ENCODE measurements at regions not wholly inside any gene's neighbourhood (a gene's known extent, or its start where the extent isn't known, plus 50 kb on each side); places are given as distances from the start of the nearest gene placed in this dataset.
A peak's percentile ranks its signal among the peaks of the same experiment; 100 is the strongest.
"Not testable (repeated sequence)": the region's sequence is repeated elsewhere in the genome, so short reads cannot be mapped to it uniquely, and the experiment has no call there.

GRCh38 chr7:106752367-106752766 lies 91.4 kb upstream of the CCDC71L start:
- H3K4me1 Mint-ChIP-seq: no peaks in the 10 kb centered on the region
- no peak overlapping the region for H3K4me3 Mint-ChIP-seq
- H3K36me3 Mint-ChIP-seq: peaks cover 0 to 22% (median 0%) of the 10 kb centered on the region in 3 donors
- Histone ChIP-seq H3K36me3 (ENCODE audit: insufficient read depth, low read length) (no peaks in the 10 kb centered on the region), H3K27ac (ENCODE audit: low read depth, low read length) (no peak overlapping the region), H3K4me1 (ENCODE audit: insufficient read depth, low read length) (no peaks in the 10 kb centered on the region), H3K27me3 (ENCODE audit: insufficient read depth, low read length, poor library complexity, severe bottlenecking) (no peaks in the 10 kb centered on the region), H3K9me3 (ENCODE audit: low read length) (no peaks in the 10 kb centered on the region), H3K4me3 (ENCODE audit: low read length) (no peak overlapping the region)
- CTCF ChIA-PET: no interaction called here
- H3K27me3 Mint-ChIP-seq: peaks cover 4 to 15% of the 10 kb centered on the region in 2 donors
- no peak for DNase-seq
- peaks cover 0 to 13% (median 7%) of the 10 kb centered on the region in 5 donors for H3K9me3 Mint-ChIP-seq
- H3K27ac Mint-ChIP-seq: no peak overlapping the region
- POLR2A ChIA-PET: no interaction called here

- POLR2A ChIA-PET; H3K27ac ChIP-seq (ENCODE audit: low read depth, low read length); H3K9me3 ChIP-seq (ENCODE audit: low read length); H3K27me3 Mint-ChIP-seq; DNase-seq; H3K36me3 ChIP-seq (ENCODE audit: insufficient read depth, low read length); H3K27me3 ChIP-seq (ENCODE audit: insufficient read depth, low read length, poor library complexity, severe bottlenecking); CTCF ChIA-PET; H3K4me1 ChIP-seq (ENCODE audit: insufficient read depth, low read length); H3K4me3 ChIP-seq (ENCODE audit: low read length); H3K4me1 Mint-ChIP-seq; H3K4me3 Mint-ChIP-seq; H3K27ac Mint-ChIP-seq: not testable (repeated sequence)
- H3K36me3 Mint-ChIP-seq: peaks cover 0 to 22% (median 2%) of the 10 kb centered on the region in 3 donors
- H3K9me3 Mint-ChIP-seq: peaks cover 0 to 13% (median 7%) of the 10 kb centered on the region in 5 donors
Measured at GRCh38 chr7:106755024-106755423, 94.1 kb upstream of the CCDC71L start.

- POLR2A ChIA-PET: no interaction called here
- H3K27me3 Mint-ChIP-seq: peaks cover 3 to 4% of the 10 kb centered on the region in 2 donors
Measured at GRCh38 chr7:106755641-106756040, 94.7 kb upstream of the CCDC71L start.

GRCh38 chr7:106756071-106756470 lies 95.1 kb upstream of the CCDC71L start:
- Mint-ChIP-seq H3K4me1 (no peaks in the 10 kb centered on the region), H3K9me3 (peaks cover 0 to 13% (median 7%) of the 10 kb centered on the region in 5 donors), H3K27me3 (peaks cover 3 to 4% of the 10 kb centered on the region in 2 donors), H3K4me3 (no peak overlapping the region), H3K36me3 (peaks cover 0 to 22% (median 2%) of the 10 kb centered on the region in 3 donors), H3K27ac (no peak overlapping the region)
- CTCF ChIA-PET: interaction anchor here (0.9 kb wide), 1 partner anchor 10 kb away, joined by 3 read pairs; no protein-coding TSS in a partner anchor
- Histone ChIP-seq H3K36me3 (ENCODE audit: insufficient read depth, low read length) (no peaks in the 10 kb centered on the region), H3K4me3 (ENCODE audit: low read length) (no peak overlapping the region), H3K27me3 (ENCODE audit: insufficient read depth, low read length, poor library complexity, severe bottlenecking) (no peaks in the 10 kb centered on the region), H3K27ac (ENCODE audit: low read depth, low read length) (no peak overlapping the region), H3K4me1 (ENCODE audit: insufficient read depth, low read length) (no peaks in the 10 kb centered on the region), H3K9me3 (ENCODE audit: low read length) (no peaks in the 10 kb centered on the region)
- POLR2A ChIA-PET: no interaction called here
- DNase-seq: no peak

More at GRCh38 chr7:106755641-106756040, 94.7 kb upstream of the CCDC71L start:
- H3K4me3 ChIP-seq (ENCODE audit: low read length): no peak overlapping the region
- H3K27ac ChIP-seq (ENCODE audit: low read depth, low read length): no peak overlapping the region
- Mint-ChIP-seq H3K9me3 (peaks cover 0 to 13% (median 7%) of the 10 kb centered on the region in 5 donors), H3K4me3 (no peak overlapping the region), H3K36me3 (peaks cover 0 to 22% (median 2%) of the 10 kb centered on the region in 3 donors), H3K4me1 (no peaks in the 10 kb centered on the region), H3K27ac (no peak overlapping the region)
- no peaks in the 10 kb centered on the region for H3K4me1 ChIP-seq (ENCODE audit: insufficient read depth, low read length)
- no peaks in the 10 kb centered on the region for H3K27me3 ChIP-seq (ENCODE audit: insufficient read depth, low read length, poor library complexity, severe bottlenecking)
- no peaks in the 10 kb centered on the region for H3K9me3 ChIP-seq (ENCODE audit: low read length)
- no peak for DNase-seq
- CTCF ChIA-PET: interaction anchor here (0.9 kb wide), 1 partner anchor 11 kb away, joined by 3 read pairs; no protein-coding TSS in a partner anchor
- no peaks in the 10 kb centered on the region for H3K36me3 ChIP-seq (ENCODE audit: insufficient read depth, low read length)

- H3K27me3 Mint-ChIP-seq: peaks cover 3 to 4% of the 10 kb centered on the region in 2 donors
- no peaks in the 10 kb centered on the region for H3K4me1 Mint-ChIP-seq
- CTCF ChIA-PET: interaction anchor here (1.2 kb wide), 1 partner anchor 36 kb away, joined by 3 read pairs; no protein-coding TSS in a partner anchor
- H3K36me3 ChIP-seq (ENCODE audit: insufficient read depth, low read length): no peaks in the 10 kb centered on the region
- H3K27ac ChIP-seq (ENCODE audit: low read depth, low read length): no peak overlapping the region
- H3K27ac Mint-ChIP-seq: peak overlapping the region in 1 of 8 donors; percentile 35
- no peaks in the 10 kb centered on the region for H3K27me3 ChIP-seq (ENCODE audit: insufficient read depth, low read length, poor library complexity, severe bottlenecking)
- no peak overlapping the region for H3K4me3 ChIP-seq (ENCODE audit: low read length)
- no peaks in the 10 kb centered on the region for H3K9me3 ChIP-seq (ENCODE audit: low read length)
- no peak for DNase-seq
- POLR2A ChIA-PET: no interaction called here
- H3K4me3 Mint-ChIP-seq: peak overlapping the region in 1 of 7 donors; percentile 59
- H3K9me3 Mint-ChIP-seq: peaks cover 0 to 13% (median 7%) of the 10 kb centered on the region in 5 donors
- H3K4me1 ChIP-seq (ENCODE audit: insufficient read depth, low read length): no peaks in the 10 kb centered on the region
- H3K36me3 Mint-ChIP-seq: peaks cover 0 to 22% (median 2%) of the 10 kb centered on the region in 3 donors
Measured at GRCh38 chr7:106756884-106757283, 95.9 kb upstream of the CCDC71L start.

- H3K4me3 ChIP-seq (ENCODE audit: low read length): no peak overlapping the region
- Mint-ChIP-seq H3K9me3 (peaks cover 0 to 13% (median 7%) of the 10 kb centered on the region in 5 donors), H3K4me1 (no peaks in the 10 kb centered on the region), H3K27me3 (peaks cover 0 to 4% of the 10 kb centered on the region in 2 donors), H3K4me3 (no peak overlapping the region), H3K36me3 (peaks cover 0 to 22% (median 2%) of the 10 kb centered on the region in 3 donors), H3K27ac (no peak overlapping the region)
- H3K9me3 ChIP-seq (ENCODE audit: low read length): no peaks in the 10 kb centered on the region
- H3K27me3 ChIP-seq (ENCODE audit: insufficient read depth, low read length, poor library complexity, severe bottlenecking): no peaks in the 10 kb centered on the region
- ChIA-PET CTCF (no interaction called here), POLR2A (no interaction called here)
- DNase-seq: no peak
- no peaks in the 10 kb centered on the region for H3K4me1 ChIP-seq (ENCODE audit: insufficient read depth, low read length)
- no peaks in the 10 kb centered on the region for H3K36me3 ChIP-seq (ENCODE audit: insufficient read depth, low read length)
- H3K27ac ChIP-seq (ENCODE audit: low read depth, low read length): no peak overlapping the region
Measured at GRCh38 chr7:106757846-106758245, 96.9 kb upstream of the CCDC71L start.

GRCh38 chr7:106762845-106763244 lies 101.9 kb upstream of the CCDC71L start:
- H3K4me1 Mint-ChIP-seq: peaks cover 8 to 16% (median 16%) of the 10 kb centered on the region in 3 donors
- POLR2A ChIA-PET; H3K36me3 ChIP-seq (ENCODE audit: insufficient read depth, low read length); H3K27me3 ChIP-seq (ENCODE audit: insufficient read depth, low read length, poor library complexity, severe bottlenecking); H3K4me1 ChIP-seq (ENCODE audit: insufficient read depth, low read length); H3K27ac Mint-ChIP-seq; H3K9me3 ChIP-seq (ENCODE audit: low read length); CTCF ChIA-PET; H3K27me3 Mint-ChIP-seq; H3K4me3 ChIP-seq (ENCODE audit: low read length); H3K27ac ChIP-seq (ENCODE audit: low read depth, low read length); H3K4me3 Mint-ChIP-seq; H3K36me3 Mint-ChIP-seq; H3K9me3 Mint-ChIP-seq; DNase-seq: not testable (repeated sequence)

- Histone ChIP-seq H3K27me3 (ENCODE audit: insufficient read depth, low read length, poor library complexity, severe bottlenecking) (no peaks in the 10 kb centered on the region), H3K4me3 (ENCODE audit: low read length) (no peak overlapping the region), H3K27ac (ENCODE audit: low read depth, low read length) (no peak overlapping the region), H3K36me3 (ENCODE audit: insufficient read depth, low read length) (no peaks in the 10 kb centered on the region), H3K9me3 (ENCODE audit: low read length) (no peaks in the 10 kb centered on the region), H3K4me1 (ENCODE audit: insufficient read depth, low read length) (peaks cover 18% of the 10 kb centered on the region)
- no peak overlapping the region for H3K27ac Mint-ChIP-seq
- H3K9me3 Mint-ChIP-seq: no peaks in the 10 kb centered on the region
- CTCF ChIA-PET: no interaction called here
- no peak overlapping the region for H3K4me3 Mint-ChIP-seq
- H3K27me3 Mint-ChIP-seq: peaks cover 0 to 2% of the 10 kb centered on the region in 2 donors
- no peaks in the 10 kb centered on the region for H3K36me3 Mint-ChIP-seq
- POLR2A ChIA-PET: no interaction called here
- no peak for DNase-seq
- peaks cover 14 to 25% (median 24%) of the 10 kb centered on the region in 3 donors for H3K4me1 Mint-ChIP-seq
Measured at GRCh38 chr7:106763717-106764116, 101.4 kb upstream of the PIK3CG start.
